Endothelial cell (in vitro differentiated cells): ENCODE measurements at regions not wholly inside any gene's neighbourhood (a gene's known extent, or its start where the extent isn't known, plus 50 kb on each side); places are given as distances from the start of the nearest gene placed in this dataset.

Experiments used
- DNase-seq: peaks from one replicate; pipeline ENCODE4 v3.0.0; 2021; ENCODE audit warnings: low spot score
- H3K27ac Mint-ChIP-seq: one replicate; pipeline ENCODE4 v1.8.0; 2021; ENCODE audit warnings: mixed read lengths, inconsistent platforms; ENCODE audit not compliant: unreplicated experiment
- H3K27me3 Mint-ChIP-seq: one replicate; pipeline ENCODE4 v1.8.0; 2021; ENCODE audit warnings: mild to moderate bottlenecking, moderate library complexity, mixed read lengths, inconsistent platforms; ENCODE audit not compliant: unreplicated experiment
- H3K36me3 Mint-ChIP-seq: one replicate; pipeline ENCODE4 v1.8.0; 2021; ENCODE audit warnings: mild to moderate bottlenecking, low read depth, mixed read lengths, inconsistent platforms; ENCODE audit not compliant: unreplicated experiment
- H3K4me1 Mint-ChIP-seq: one replicate; pipeline ENCODE4 v1.8.0; 2021; ENCODE audit warnings: mild to moderate bottlenecking, mixed read lengths, inconsistent platforms; ENCODE audit not compliant: unreplicated experiment
- H3K4me3 Mint-ChIP-seq: one replicate; pipeline ENCODE4 v1.8.0; 2021; ENCODE audit warnings: mild to moderate bottlenecking, mixed read lengths, inconsistent platforms; ENCODE audit not compliant: unreplicated experiment
- H3K9me3 Mint-ChIP-seq: one replicate; pipeline ENCODE4 v1.8.0; 2021; ENCODE audit warnings: mixed read lengths, inconsistent platforms; ENCODE audit not compliant: unreplicated experiment
- TF ChIP-seq, protein P1 (sequence below): fragments of 200-600 bp; sonication (generic); IDR thresholded peaks from one replicate; pipeline ENCODE4 v1.5.0; 2021; ENCODE audit warnings: antibody characterized with exemption; ENCODE audit not compliant: unreplicated experiment

GRCh38 chr1:242784807-242785206, 260.3 kb upstream of the PLD5 start:
- H3K27me3 Mint-ChIP-seq = no peaks in the 10 kb centered on the region

GRCh38 chr1:242784084-242784483, 259.6 kb upstream of the PLD5 start:
- Mint-ChIP-seq H3K9me3 (no peaks in the 10 kb centered on the region), H3K27ac (peak overlapping the region; percentile 14)

More at GRCh38 chr1:242784807-242785206, 260.3 kb upstream of the PLD5 start:
- no peaks in the 10 kb centered on the region for H3K9me3 Mint-ChIP-seq
- H3K4me3 Mint-ChIP-seq = no peak overlapping the region
- TF ChIP-seq, protein P1, sequence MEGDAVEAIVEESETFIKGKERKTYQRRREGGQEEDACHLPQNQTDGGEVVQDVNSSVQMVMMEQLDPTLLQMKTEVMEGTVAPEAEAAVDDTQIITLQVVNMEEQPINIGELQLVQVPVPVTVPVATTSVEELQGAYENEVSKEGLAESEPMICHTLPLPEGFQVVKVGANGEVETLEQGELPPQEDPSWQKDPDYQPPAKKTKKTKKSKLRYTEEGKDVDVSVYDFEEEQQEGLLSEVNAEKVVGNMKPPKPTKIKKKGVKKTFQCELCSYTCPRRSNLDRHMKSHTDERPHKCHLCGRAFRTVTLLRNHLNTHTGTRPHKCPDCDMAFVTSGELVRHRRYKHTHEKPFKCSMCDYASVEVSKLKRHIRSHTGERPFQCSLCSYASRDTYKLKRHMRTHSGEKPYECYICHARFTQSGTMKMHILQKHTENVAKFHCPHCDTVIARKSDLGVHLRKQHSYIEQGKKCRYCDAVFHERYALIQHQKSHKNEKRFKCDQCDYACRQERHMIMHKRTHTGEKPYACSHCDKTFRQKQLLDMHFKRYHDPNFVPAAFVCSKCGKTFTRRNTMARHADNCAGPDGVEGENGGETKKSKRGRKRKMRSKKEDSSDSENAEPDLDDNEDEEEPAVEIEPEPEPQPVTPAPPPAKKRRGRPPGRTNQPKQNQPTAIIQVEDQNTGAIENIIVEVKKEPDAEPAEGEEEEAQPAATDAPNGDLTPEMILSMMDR = no peak
- H3K36me3 Mint-ChIP-seq = no peaks in the 10 kb centered on the region
- H3K27ac Mint-ChIP-seq = no peak overlapping the region
- peaks cover 2% of the 10 kb centered on the region for H3K4me1 Mint-ChIP-seq
- no peak for DNase-seq

GRCh38 chr1:242774256-242774655, 249.8 kb upstream of the PLD5 start:
- H3K27ac Mint-ChIP-seq = no peak overlapping the region
- no peaks in the 10 kb centered on the region for H3K27me3 Mint-ChIP-seq
- H3K4me1 Mint-ChIP-seq = no peaks in the 10 kb centered on the region
- no peaks in the 10 kb centered on the region for H3K36me3 Mint-ChIP-seq
- H3K9me3 Mint-ChIP-seq = no peaks in the 10 kb centered on the region
- DNase-seq = no peak
- H3K4me3 Mint-ChIP-seq = no peak overlapping the region
- TF ChIP-seq, protein P1 = no peak

More at GRCh38 chr1:242784084-242784483, 259.6 kb upstream of the PLD5 start:
- TF ChIP-seq, protein P1 = no peak
- DNase-seq = peak; percentile 11
- no peaks in the 10 kb centered on the region for H3K27me3 Mint-ChIP-seq
- H3K36me3 Mint-ChIP-seq = no peaks in the 10 kb centered on the region
- H3K4me3 Mint-ChIP-seq = no peak overlapping the region
- peaks cover 2% of the 10 kb centered on the region for H3K4me1 Mint-ChIP-seq

- Mint-ChIP-seq H3K36me3 (no peaks in the 10 kb centered on the region), H3K27ac (no peak overlapping the region), H3K4me1 (no peaks in the 10 kb centered on the region), H3K4me3 (no peak overlapping the region), H3K9me3 (no peaks in the 10 kb centered on the region), H3K27me3 (no peaks in the 10 kb centered on the region)
- DNase-seq = no peak
- TF ChIP-seq, protein P1 = no peak
These were observed 245.9 kb upstream of the PLD5 start for GRCh38 chr1:242770366-242770765.

- Mint-ChIP-seq H3K9me3 (no peaks in the 10 kb centered on the region), H3K4me1 (no peaks in the 10 kb centered on the region), H3K36me3 (no peaks in the 10 kb centered on the region), H3K4me3 (no peak overlapping the region), H3K27ac (no peak overlapping the region), H3K27me3 (no peaks in the 10 kb centered on the region)
- TF ChIP-seq, protein P1 = no peak
- DNase-seq = no peak
These were observed 239.7 kb upstream of the PLD5 start for GRCh38 chr1:242764161-242764560.
